GM18505 (cell line): ENCODE measurements at regions not wholly inside any gene's neighbourhood (a gene's known extent, or its start where the extent isn't known, plus 50 kb on each side); places are given as distances from the start of the nearest gene placed in this dataset.
"Not testable (repeated sequence)": the region's sequence is repeated elsewhere in the genome, so short reads cannot be mapped to it uniquely, and the experiment has no call there.

Experiments used
- ATAC-seq: cut with Tn5 transposase; IDR thresholded peaks from one replicate; pipeline ENCODE4 v1.9.1; 2021; ENCODE audit not compliant: unreplicated experiment
- POLR2A ChIP-seq: IDR thresholded peaks from 4 replicates; pipeline ENCODE4 v1.6.1; 2011; ENCODE audit warnings: borderline replicate concordance; ENCODE audit not compliant: insufficient read depth, insufficient read length; ENCODE audit errors: extremely low read depth

DNA sequence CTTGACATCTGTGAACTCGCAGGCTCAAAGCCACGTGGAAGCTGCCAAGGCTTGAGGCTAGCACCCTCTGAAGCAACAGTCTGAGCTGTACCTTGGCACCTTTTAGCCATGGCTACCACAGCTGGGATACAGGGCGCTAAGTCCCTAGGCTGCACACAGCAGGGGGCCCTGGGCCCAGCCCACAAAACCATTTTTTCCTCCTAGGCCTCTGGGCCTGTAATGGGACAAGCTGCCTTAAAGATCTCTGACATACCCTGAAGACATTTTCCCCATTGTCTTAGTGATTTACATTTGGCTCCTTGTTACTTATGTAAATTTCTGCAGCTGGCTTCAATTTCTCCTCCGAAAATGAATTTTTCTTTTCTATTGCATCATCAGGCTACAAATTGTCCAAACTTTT lies 455.9 kb downstream of the TDRD3 start:
- no peak for TF ChIP-seq POLR2A
- ATAC-seq = no peak

DNA sequence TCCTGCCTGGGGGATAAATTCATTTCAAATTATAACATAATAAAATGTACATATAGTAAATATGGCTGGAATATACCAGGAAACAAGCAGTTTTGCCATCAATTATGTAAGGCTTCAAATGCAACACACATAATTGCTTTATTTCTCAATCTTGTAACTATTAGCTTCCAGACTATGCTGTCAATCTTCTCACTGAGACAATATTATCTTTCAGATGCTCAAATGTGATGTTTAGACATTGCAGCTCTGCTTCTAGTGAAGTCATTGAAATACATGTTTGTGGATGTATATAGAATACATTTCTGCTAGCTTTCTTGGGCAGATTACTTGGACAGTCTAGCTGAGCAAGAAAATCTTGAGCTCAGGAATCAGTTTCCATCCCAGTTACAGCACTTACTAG lies 454.4 kb downstream of the TDRD3 start:
- TF ChIP-seq POLR2A = no peak

DNA sequence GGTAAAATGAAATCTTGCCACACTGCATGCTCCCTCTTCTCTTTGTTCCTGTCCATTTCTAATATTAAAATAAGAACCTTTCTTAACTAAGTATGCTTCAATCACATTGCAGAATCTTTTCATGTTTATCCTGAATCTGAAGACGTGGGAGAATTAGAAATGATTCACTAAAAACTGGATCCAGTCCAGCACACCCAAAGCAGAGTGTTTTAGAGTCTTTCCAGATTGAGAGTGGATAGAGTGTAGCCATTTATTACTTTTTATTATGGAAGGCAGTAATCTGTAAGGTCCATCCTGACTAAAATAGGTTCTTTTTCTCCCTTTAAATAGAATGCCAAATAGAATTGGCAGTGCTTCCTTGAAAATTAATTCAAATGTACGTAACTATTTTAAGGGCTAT lies 453.5 kb downstream of the TDRD3 start:
- TF ChIP-seq POLR2A = no peak
- ATAC-seq = no peak

More for the DNA sequence above, 454.4 kb downstream of the TDRD3 start:
- no peak for ATAC-seq

DNA sequence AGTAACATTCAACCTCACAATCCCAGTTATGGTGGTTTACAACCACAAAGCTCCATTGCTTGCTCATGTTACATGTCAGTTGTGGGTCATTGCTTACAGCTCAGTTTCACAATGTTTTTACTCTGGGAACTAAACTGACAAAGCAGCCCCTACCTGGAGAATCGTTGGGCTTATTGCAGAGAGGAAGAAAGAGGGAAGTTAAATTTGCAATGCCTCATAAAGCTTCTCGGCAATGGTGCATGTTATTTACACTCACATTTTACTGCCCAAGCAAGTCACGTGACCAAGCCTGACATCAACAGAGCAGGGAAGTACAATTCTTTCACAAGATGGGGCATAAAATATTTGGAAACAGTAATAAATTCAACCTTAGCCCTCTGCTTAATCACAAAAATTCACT lies 441.6 kb downstream of the TDRD3 start:
- TF ChIP-seq POLR2A = no peak
- ATAC-seq = no peak

DNA sequence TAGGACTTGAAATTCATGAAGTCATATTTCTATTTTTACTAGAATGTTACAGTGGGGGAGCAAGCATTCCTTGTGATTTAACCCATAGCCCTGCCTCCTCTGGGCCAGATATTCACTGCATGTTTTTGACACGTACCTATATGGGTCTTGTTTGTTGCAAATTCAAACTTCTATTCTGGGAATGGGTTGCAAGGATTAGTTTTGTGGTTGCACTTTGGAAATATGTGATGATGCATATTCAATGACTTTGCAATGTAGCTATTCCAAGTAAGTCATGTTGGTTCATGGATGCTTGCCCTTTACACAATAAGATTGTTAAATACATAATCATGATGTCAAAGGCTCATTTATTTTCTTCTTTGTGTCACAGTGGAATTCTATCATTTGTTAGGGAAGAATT lies 440.8 kb downstream of the TDRD3 start:
- no peak for ATAC-seq
- no peak for TF ChIP-seq POLR2A

DNA sequence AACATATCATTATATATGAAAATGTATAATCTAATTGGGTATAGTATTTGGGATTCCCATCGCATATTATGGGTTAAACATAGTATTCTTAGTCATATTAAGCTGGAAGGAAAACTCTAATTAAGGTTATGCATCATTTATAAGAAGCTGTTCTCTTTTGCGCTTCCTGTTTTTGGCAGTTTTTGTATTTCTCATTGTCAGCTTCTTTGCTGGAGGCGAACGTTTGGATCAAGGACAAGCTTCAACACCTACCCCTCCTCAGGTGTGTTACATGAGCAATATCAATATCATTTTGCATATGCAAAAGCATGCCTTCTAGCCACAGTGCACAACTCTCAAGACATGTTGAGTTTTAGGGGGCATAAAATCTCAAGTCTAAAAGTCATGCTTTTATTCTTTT lies 439.8 kb downstream of the TDRD3 start:
- TF ChIP-seq POLR2A = no peak
- ATAC-seq = no peak

DNA sequence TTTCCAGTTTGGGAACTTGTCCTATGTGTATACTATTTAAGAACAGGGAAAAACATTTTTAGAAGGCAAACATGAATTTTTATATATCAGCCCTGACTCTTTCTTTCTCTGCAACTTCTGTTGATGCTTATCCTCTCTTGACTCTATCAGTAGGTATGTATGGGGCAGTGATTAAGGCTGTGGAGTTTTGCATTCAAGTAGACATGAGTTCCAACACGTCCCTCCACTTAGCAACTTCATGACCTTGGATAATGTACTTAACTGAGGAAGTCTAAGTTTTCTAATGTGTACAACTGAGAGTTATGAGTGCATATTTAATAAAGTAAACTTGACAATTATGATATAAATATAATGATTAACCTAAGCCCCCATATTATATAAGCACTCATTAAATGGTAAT lies 414.6 kb downstream of the TDRD3 start:
- no peak for TF ChIP-seq POLR2A
- no peak for ATAC-seq

DNA sequence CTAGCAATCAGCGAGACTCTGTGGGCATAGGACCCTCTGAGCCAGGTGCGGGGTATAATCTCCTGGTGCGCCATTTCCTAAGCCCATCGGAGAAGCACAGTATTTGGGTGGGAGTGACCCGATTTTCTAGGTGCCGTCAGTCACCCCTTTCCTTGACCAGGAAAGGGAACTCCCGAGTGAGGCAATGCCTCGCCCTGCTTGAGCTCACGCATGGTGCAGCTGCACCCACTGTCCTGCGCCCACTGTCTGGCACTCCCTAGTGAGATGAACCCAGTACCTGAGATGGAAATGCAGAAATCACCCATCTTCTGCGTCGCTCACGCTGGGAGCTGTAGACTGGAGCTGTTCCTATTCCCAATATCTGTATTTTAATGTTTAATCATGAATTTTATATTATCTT lies 408.6 kb downstream of the TDRD3 start:
- ATAC-seq = not testable (repeated sequence)

DNA sequence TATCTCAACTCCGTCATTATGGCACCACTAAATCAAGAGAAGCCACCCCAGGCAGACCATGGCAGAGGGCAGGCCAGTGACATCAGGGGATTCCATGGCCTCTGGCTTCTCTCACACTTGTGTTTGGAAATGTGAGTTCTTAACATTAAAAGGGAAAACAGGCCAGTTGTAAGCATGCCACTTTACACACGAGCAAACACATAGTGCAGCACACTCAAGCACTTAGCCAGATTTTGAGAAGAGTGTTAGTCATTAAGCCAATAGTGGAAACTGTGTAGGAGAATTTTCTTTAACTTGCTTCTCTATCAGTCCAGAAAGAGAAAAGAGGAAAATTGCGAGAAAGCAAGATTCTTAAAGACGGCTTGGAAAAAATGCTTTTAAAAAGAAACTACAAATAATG lies 401.5 kb downstream of the TDRD3 start:
- no peak for TF ChIP-seq POLR2A
- no peak for ATAC-seq

DNA sequence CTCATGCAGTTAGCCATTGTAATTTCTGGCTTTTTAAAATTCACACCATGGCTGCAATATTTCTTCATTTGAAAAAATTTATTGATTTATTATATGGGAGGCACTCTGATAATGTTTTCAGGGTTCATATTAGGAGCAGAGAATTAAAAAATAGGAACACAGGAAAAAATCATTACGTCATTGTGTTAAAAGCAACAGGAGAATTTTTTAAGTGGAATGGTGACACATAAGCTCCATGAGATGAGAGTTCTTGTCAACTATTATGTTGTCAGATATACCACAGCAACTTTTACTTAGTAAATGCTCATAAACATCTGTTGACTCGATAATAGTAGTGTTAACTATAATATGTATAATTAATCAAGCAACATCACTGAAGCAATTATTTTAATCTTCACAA lies 400.1 kb downstream of the TDRD3 start:
- ATAC-seq = no peak
- no peak for TF ChIP-seq POLR2A

DNA sequence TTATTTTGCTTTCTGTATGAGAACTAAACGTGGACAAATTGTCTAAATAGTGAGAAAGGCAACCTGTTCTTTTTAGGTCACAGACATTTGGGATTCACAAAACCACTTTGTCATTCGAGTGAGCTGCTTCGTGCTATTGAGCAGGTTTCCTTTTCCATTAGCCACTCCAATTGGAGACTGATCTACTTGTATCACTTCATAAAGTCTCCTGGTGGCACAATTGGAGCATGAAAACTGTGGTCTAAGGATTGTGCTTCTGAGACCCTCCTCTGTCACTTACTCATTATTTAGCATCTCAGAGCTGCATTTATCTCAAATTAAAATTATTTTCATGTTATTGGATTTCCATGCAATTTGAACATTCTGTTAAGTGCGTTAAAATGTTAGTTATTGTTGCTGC lies 397.7 kb downstream of the TDRD3 start:
- ATAC-seq = no peak
- no peak for TF ChIP-seq POLR2A

DNA sequence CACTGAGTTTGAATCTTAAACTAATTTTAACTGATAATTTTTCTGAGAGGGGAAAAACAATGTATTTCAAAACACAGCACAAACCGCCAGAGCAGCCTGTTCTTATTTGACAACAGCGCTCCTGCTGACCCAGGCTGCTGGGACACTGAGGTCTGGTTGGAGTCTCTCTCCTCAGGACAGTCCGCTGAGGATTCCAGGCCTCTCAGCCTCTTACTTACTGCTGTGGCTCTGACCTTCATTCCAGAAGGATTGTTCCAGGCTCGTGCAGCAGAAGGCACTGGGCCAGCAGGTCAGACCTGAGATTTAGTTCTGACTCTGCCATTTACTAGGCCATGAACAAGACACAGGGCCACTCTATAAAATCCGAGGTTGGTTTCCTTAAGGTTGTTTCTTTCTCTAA lies 393.6 kb downstream of the TDRD3 start:
- ATAC-seq = no peak
- TF ChIP-seq POLR2A = no peak

DNA sequence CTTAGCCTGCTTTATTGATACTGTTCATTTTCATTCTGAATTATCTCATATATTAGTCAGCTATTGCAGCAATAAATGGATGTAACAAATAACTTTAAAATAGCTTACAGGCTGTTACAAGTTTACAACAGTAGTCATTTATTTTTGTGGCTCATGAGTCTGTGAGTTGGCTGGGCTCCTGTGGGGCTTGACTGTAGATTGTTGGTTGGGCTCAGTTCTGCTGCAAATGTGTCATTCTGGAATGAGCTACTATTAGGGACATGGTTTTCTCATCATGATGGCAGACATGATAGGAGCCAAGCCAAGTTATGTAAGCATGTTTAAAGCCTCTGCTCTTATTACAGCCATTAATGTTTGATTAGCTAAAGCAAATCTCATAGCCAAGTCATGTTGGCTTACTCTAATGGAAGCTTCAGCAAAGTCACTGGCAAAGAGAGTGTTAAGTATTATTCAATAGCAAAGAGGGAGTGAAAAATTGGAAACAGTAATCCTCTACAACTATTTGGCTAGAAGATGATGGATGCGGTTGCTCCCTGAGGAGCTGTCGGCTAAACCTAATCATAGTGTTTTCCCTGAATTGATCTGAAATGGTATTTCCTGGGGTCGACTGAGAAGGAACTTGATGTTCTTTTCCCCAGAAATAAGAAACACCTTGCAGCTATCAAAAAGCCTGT lies 391.3 kb downstream of the TDRD3 start:
- TF ChIP-seq POLR2A = no peak
- no peak for ATAC-seq

DNA sequence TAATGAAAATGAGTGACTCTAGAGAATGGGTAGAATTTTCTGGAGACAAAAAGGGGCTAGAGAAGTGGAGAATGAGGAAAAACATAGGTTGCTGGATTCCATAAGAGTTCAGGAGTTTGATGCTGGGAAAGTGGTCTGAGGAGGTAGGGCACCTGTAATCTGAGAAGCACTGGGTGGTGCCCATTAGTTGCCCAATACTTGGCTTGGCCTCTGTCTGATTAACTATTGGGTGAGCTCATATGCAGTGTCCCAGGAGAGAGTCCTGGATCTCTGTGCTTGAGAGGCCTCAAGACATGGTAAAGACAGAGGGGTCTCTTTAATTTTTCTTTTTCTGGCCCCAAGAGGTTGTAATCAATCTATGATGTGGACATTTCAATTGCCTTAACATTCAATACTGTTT lies 390.1 kb downstream of the TDRD3 start:
- TF ChIP-seq POLR2A = no peak
- ATAC-seq = no peak

DNA sequence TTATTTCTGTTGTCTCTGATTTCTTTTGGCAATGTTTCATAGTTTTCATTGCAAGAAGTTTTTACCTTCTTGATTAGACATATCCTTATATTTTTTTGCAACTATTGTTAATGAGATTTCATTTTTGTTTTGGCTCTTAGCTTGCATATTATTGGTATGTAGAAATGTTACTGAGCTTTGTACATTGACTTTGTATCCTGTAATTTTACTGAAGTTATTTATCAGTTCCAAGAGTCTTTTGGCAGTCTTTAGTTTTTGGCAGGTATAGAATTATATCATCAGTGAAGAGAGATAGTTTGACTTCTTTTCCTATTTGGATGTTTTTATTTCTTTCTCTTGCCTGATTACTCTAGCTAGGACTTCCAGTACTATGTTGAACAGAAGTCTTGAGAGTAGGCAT lies 375.7 kb downstream of the TDRD3 start:
- no peak for TF ChIP-seq POLR2A

More for the DNA sequence above, 375.7 kb downstream of the TDRD3 start:
- ATAC-seq = no peak
